ENCODE measurements at regions not wholly inside any gene's neighbourhood (a gene's known extent, or its start where the extent isn't known, plus 50 kb on each side); places are given as distances from the start of the nearest gene placed in this dataset.

GRCh38 chr9:85344901-85345300 is 396.9 kb downstream of the AGTPBP1 start:
- H3K14ac ChIP-seq (ENCODE audit: low read length) = no peak overlapping the region
- H3K4me3 ChIP-seq (ENCODE audit: low read length in 2 of 2) = no peak overlapping the region
- H2BK120ac ChIP-seq (ENCODE audit: low read depth, low read length) = no peak overlapping the region
- no peak overlapping the region for H2BK5ac ChIP-seq (ENCODE audit: low read length)
- no peaks in the 10 kb centered on the region for H3K4me1 ChIP-seq (ENCODE audit: control insufficient read depth in 2 of 2, insufficient read depth in 1 of 2, low read depth in 1 of 2, low read length in 2 of 2)
- H3K4ac ChIP-seq (ENCODE audit: low read length) = no peak overlapping the region
- H2AFZ ChIP-seq (ENCODE audit: low read length) = no peak overlapping the region
- H3K27me3 ChIP-seq (ENCODE audit: control insufficient read depth in 3 of 3, insufficient read depth in 3 of 3, low read depth in 1 of 3, low read length in 3 of 3) = no peaks in the 10 kb centered on the region
- no peak overlapping the region for H4K8ac ChIP-seq (ENCODE audit: low read depth, low read length)
- no peaks in the 10 kb centered on the region for H3K9me3 ChIP-seq (replicated peaks in 1 of 2; ENCODE audit: control insufficient read depth in 2 of 2, insufficient read depth in 1 of 2, low read depth in 1 of 2, low read length in 2 of 2)
- no peak overlapping the region for H3K18ac ChIP-seq (ENCODE audit: low read length)
- H3K79me1 ChIP-seq (ENCODE audit: low read depth, low read length) = no peaks in the 10 kb centered on the region
- no peak for DNase-seq (ENCODE audit: low spot score)
- H3K4me2 ChIP-seq (ENCODE audit: insufficient read depth, low read length, poor library complexity, severe bottlenecking) = no peak overlapping the region
- H3K9ac ChIP-seq (ENCODE audit: low read depth, low read length, poor library complexity) = no peak overlapping the region
- no CpG with 5 or more reads among the region's 4 CpGs for WGBS, 2 donors (ENCODE audit: extremely low coverage in 2 of 2, insufficient read length in 2 of 2, insufficient replicate concordance in 1 of 2)
- H2AK5ac ChIP-seq (ENCODE audit: low read depth, low read length) = no peak overlapping the region
- H3K27ac ChIP-seq (replicated peaks; ENCODE audit: low read length) = no peak overlapping the region
- H2BK12ac ChIP-seq (ENCODE audit: low read length) = no peak overlapping the region
- no peak overlapping the region for H2BK15ac ChIP-seq (ENCODE audit: low read length)
- H3K23ac ChIP-seq (ENCODE audit: low read depth, low read length, poor library complexity) = no peak overlapping the region
- no peak overlapping the region for H4K91ac ChIP-seq (ENCODE audit: low read depth, low read length, poor library complexity)
- H3K36me3 ChIP-seq (replicated peaks in 1 of 2; ENCODE audit: control insufficient read depth in 2 of 2, insufficient read depth in 2 of 2, low read length in 2 of 2) = no peaks in the 10 kb centered on the region

- Histone ChIP-seq H2BK15ac (ENCODE audit: low read length) (no peak overlapping the region), H3K18ac (ENCODE audit: low read length) (no peak overlapping the region), H2AK5ac (ENCODE audit: low read depth, low read length) (no peak overlapping the region), H3K14ac (ENCODE audit: low read length) (no peak overlapping the region), H3K9ac (ENCODE audit: low read depth, low read length, poor library complexity) (no peak overlapping the region), H2BK12ac (ENCODE audit: low read length) (no peak overlapping the region), H3K4ac (ENCODE audit: low read length) (no peak overlapping the region), H4K8ac (ENCODE audit: low read depth, low read length) (no peak overlapping the region), H3K4me2 (ENCODE audit: insufficient read depth, low read length, poor library complexity, severe bottlenecking) (no peak overlapping the region), H3K27me3 (ENCODE audit: control insufficient read depth in 3 of 3, insufficient read depth in 3 of 3, low read depth in 1 of 3, low read length in 3 of 3) (no peaks in the 10 kb centered on the region), H3K79me1 (ENCODE audit: low read depth, low read length) (no peaks in the 10 kb centered on the region), H3K27ac (replicated peaks; ENCODE audit: low read length) (no peak overlapping the region), H3K9me3 (replicated peaks in 1 of 2; ENCODE audit: control insufficient read depth in 2 of 2, insufficient read depth in 1 of 2, low read depth in 1 of 2, low read length in 2 of 2) (no peaks in the 10 kb centered on the region), H3K4me3 (ENCODE audit: low read length in 2 of 2) (no peak overlapping the region), H2BK5ac (ENCODE audit: low read length) (no peak overlapping the region), H2AFZ (ENCODE audit: low read length) (no peak overlapping the region), H3K23ac (ENCODE audit: low read depth, low read length, poor library complexity) (no peak overlapping the region), H3K36me3 (replicated peaks in 1 of 2; ENCODE audit: control insufficient read depth in 2 of 2, insufficient read depth in 2 of 2, low read length in 2 of 2) (no peaks in the 10 kb centered on the region), H2BK120ac (ENCODE audit: low read depth, low read length) (no peak overlapping the region), H4K91ac (ENCODE audit: low read depth, low read length, poor library complexity) (no peak overlapping the region), H3K4me1 (ENCODE audit: control insufficient read depth in 2 of 2, insufficient read depth in 1 of 2, low read depth in 1 of 2, low read length in 2 of 2) (no peaks in the 10 kb centered on the region)
- DNase-seq (ENCODE audit: low spot score) = no peak
- no CpG with 5 or more reads among the region's 2 CpGs for WGBS, 2 donors (ENCODE audit: extremely low coverage in 2 of 2, insufficient read length in 2 of 2, insufficient replicate concordance in 1 of 2)
Measured at GRCh38 chr9:85339338-85339737, 402.4 kb downstream of the AGTPBP1 start.

- Histone ChIP-seq H3K4me3 (ENCODE audit: low read length in 2 of 2) (no peak overlapping the region), H2AK5ac (ENCODE audit: low read depth, low read length) (no peak overlapping the region), H2BK12ac (ENCODE audit: low read length) (no peak overlapping the region), H3K4ac (ENCODE audit: low read length) (no peak overlapping the region), H3K27ac (replicated peaks; ENCODE audit: low read length) (no peak overlapping the region), H3K27me3 (ENCODE audit: control insufficient read depth in 3 of 3, insufficient read depth in 3 of 3, low read depth in 1 of 3, low read length in 3 of 3) (no peaks in the 10 kb centered on the region), H3K4me2 (ENCODE audit: insufficient read depth, low read length, poor library complexity, severe bottlenecking) (no peak overlapping the region), H3K14ac (ENCODE audit: low read length) (no peak overlapping the region), H3K9ac (ENCODE audit: low read depth, low read length, poor library complexity) (no peak overlapping the region), H4K8ac (ENCODE audit: low read depth, low read length) (no peak overlapping the region), H3K4me1 (ENCODE audit: control insufficient read depth in 2 of 2, insufficient read depth in 1 of 2, low read depth in 1 of 2, low read length in 2 of 2) (no peaks in the 10 kb centered on the region), H3K36me3 (replicated peaks in 1 of 2; ENCODE audit: control insufficient read depth in 2 of 2, insufficient read depth in 2 of 2, low read length in 2 of 2) (no peaks in the 10 kb centered on the region), H2BK15ac (ENCODE audit: low read length) (no peak overlapping the region), H3K23ac (ENCODE audit: low read depth, low read length, poor library complexity) (no peak overlapping the region), H2BK120ac (ENCODE audit: low read depth, low read length) (no peak overlapping the region), H4K91ac (ENCODE audit: low read depth, low read length, poor library complexity) (no peak overlapping the region), H3K79me1 (ENCODE audit: low read depth, low read length) (no peaks in the 10 kb centered on the region), H2BK5ac (ENCODE audit: low read length) (no peak overlapping the region), H2AFZ (ENCODE audit: low read length) (no peak overlapping the region), H3K18ac (ENCODE audit: low read length) (no peak overlapping the region), H3K9me3 (replicated peaks in 1 of 2; ENCODE audit: control insufficient read depth in 2 of 2, insufficient read depth in 1 of 2, low read depth in 1 of 2, low read length in 2 of 2) (no peaks in the 10 kb centered on the region)
- no peak for DNase-seq (ENCODE audit: low spot score)
- WGBS, 2 donors (ENCODE audit: extremely low coverage in 2 of 2, insufficient read length in 2 of 2, insufficient replicate concordance in 1 of 2) = no CpG with 5 or more reads among the region's 2 CpGs
Measured at GRCh38 chr9:85334228-85334627, 407.5 kb downstream of the AGTPBP1 start.

- H3K27me3 ChIP-seq (ENCODE audit: control insufficient read depth in 3 of 3, insufficient read depth in 3 of 3, low read depth in 1 of 3, low read length in 3 of 3) = no peaks in the 10 kb centered on the region
- H2BK12ac ChIP-seq (ENCODE audit: low read length) = no peak overlapping the region
- H3K23ac ChIP-seq (ENCODE audit: low read depth, low read length, poor library complexity) = no peak overlapping the region
- H3K18ac ChIP-seq (ENCODE audit: low read length) = no peak overlapping the region
- H3K4me3 ChIP-seq (ENCODE audit: low read length in 2 of 2) = no peak overlapping the region
- no peak overlapping the region for H3K9ac ChIP-seq (ENCODE audit: low read depth, low read length, poor library complexity)
- H3K9me3 ChIP-seq (replicated peaks in 1 of 2; ENCODE audit: control insufficient read depth in 2 of 2, insufficient read depth in 1 of 2, low read depth in 1 of 2, low read length in 2 of 2) = no peaks in the 10 kb centered on the region
- H3K14ac ChIP-seq (ENCODE audit: low read length) = no peak overlapping the region
- no peak overlapping the region for H4K91ac ChIP-seq (ENCODE audit: low read depth, low read length, poor library complexity)
- H2AFZ ChIP-seq (ENCODE audit: low read length) = no peak overlapping the region
- H3K4ac ChIP-seq (ENCODE audit: low read length) = no peak overlapping the region
- no CpG with 5 or more reads among the region's 4 CpGs for WGBS, 2 donors (ENCODE audit: extremely low coverage in 2 of 2, insufficient read length in 2 of 2, insufficient replicate concordance in 1 of 2)
- no peak overlapping the region for H2BK15ac ChIP-seq (ENCODE audit: low read length)
- no peaks in the 10 kb centered on the region for H3K79me1 ChIP-seq (ENCODE audit: low read depth, low read length)
- no peak overlapping the region for H2BK120ac ChIP-seq (ENCODE audit: low read depth, low read length)
- no peak for DNase-seq (ENCODE audit: low spot score)
- no peak overlapping the region for H3K27ac ChIP-seq (replicated peaks; ENCODE audit: low read length)
- H4K8ac ChIP-seq (ENCODE audit: low read depth, low read length) = no peak overlapping the region
- H2AK5ac ChIP-seq (ENCODE audit: low read depth, low read length) = no peak overlapping the region
- H3K36me3 ChIP-seq (replicated peaks in 1 of 2; ENCODE audit: control insufficient read depth in 2 of 2, insufficient read depth in 2 of 2, low read length in 2 of 2) = no peaks in the 10 kb centered on the region
- no peaks in the 10 kb centered on the region for H3K4me1 ChIP-seq (ENCODE audit: control insufficient read depth in 2 of 2, insufficient read depth in 1 of 2, low read depth in 1 of 2, low read length in 2 of 2)
- H2BK5ac ChIP-seq (ENCODE audit: low read length) = no peak overlapping the region
- H3K4me2 ChIP-seq (ENCODE audit: insufficient read depth, low read length, poor library complexity, severe bottlenecking) = no peak overlapping the region
Measured at GRCh38 chr9:85332487-85332886, 409.3 kb downstream of the AGTPBP1 start.

All from neuronal stem cell (in vitro differentiated cells).